ENCODE measurements at regions not wholly inside any gene's neighbourhood (a gene's known extent, or its start where the extent isn't known, plus 50 kb on each side); places are given as distances from the start of the nearest gene placed in this dataset.

GRCh38 chr4:53928825-53929224 is 135.6 kb downstream of the CHIC2 start:
- TF ChIP-seq, protein P1, sequence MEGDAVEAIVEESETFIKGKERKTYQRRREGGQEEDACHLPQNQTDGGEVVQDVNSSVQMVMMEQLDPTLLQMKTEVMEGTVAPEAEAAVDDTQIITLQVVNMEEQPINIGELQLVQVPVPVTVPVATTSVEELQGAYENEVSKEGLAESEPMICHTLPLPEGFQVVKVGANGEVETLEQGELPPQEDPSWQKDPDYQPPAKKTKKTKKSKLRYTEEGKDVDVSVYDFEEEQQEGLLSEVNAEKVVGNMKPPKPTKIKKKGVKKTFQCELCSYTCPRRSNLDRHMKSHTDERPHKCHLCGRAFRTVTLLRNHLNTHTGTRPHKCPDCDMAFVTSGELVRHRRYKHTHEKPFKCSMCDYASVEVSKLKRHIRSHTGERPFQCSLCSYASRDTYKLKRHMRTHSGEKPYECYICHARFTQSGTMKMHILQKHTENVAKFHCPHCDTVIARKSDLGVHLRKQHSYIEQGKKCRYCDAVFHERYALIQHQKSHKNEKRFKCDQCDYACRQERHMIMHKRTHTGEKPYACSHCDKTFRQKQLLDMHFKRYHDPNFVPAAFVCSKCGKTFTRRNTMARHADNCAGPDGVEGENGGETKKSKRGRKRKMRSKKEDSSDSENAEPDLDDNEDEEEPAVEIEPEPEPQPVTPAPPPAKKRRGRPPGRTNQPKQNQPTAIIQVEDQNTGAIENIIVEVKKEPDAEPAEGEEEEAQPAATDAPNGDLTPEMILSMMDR (IDR thresholded peaks at IDR 0.05; ENCODE audit: extremely low read depth, missing control alignments) = no peak
- DNase-seq (ENCODE audit: low spot score) = no peak

DNA sequence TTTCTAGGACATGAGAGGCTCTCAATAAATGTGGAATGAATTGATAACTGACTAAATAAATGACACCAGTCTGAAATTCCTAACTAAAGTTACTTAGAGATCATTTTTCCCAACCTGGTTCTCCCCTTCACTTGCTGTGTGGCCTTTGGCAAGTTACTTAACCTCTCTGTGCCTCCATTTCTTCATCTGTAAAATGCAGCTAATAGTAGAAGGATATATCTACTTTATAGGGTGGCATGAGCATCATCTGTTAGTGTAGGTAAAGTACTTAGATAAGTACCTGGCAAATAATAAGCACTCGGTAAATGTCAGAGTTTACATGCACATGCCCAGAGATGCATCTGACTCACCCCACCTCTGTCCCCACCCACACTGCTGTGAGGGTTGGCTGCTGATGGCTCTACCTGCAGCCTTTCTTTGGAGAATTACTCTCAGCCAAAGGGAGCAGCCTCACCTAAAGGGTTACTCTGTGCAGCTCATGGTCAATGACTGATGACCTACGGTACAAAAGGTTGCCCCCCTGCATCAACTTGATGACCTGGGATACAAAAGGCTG is 139.3 kb downstream of the CHIC2 start:
- TF ChIP-seq, protein P1 (IDR thresholded peaks at IDR 0.05; ENCODE audit: extremely low read depth, missing control alignments) = no peak
- DNase-seq (ENCODE audit: low spot score) = no peak

DNA sequence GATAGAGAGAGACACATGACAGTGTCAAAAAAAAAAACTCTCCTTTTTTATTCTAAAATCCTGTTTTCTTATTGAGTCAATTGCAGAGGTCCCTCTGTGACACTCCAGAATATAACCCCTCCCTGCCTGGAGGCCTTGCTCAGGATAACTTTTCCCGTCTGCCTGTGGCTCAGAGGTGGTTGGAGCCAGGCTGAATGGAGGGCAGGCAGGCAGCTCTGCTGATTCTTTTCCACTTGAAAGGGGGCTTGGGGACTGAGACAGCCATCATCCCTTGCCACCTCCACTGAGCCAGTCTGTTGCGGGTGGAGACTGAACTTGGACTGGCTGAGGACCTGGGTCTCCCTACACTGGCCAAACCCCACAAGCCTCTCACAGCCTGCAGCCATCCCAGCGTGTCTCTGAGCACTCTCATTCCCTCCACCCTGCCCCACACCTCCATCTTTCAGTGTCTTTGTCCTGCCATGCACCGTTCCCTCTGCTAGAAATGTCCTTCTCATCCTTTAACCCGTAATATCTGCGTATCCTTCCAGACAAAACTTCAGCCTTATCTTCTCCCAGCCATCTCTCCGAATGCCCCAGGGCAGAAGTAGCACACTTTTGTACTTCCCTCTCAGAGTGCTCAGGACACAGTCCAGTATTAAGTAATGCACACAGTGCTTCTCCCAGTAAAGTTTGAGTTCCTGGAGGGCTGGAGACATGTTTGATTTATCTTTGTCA is 139.9 kb downstream of the CHIC2 start:
- DNase-seq (ENCODE audit: low spot score) = no peak
- TF ChIP-seq, protein P1 (IDR thresholded peaks at IDR 0.05; ENCODE audit: extremely low read depth, missing control alignments) = no peak

GRCh38 chr4:53923921-53924320 is 140.5 kb downstream of the CHIC2 start:
- TF ChIP-seq, protein P1 (IDR thresholded peaks at IDR 0.05; ENCODE audit: extremely low read depth, missing control alignments) = no peak
- DNase-seq (ENCODE audit: low spot score) = no peak

- TF ChIP-seq, protein P1 (IDR thresholded peaks at IDR 0.05; ENCODE audit: extremely low read depth, missing control alignments) = no peak
- no peak for DNase-seq (ENCODE audit: low spot score)
Measured at GRCh38 chr4:53921856-53922255, 142.5 kb downstream of the CHIC2 start.

DNA sequence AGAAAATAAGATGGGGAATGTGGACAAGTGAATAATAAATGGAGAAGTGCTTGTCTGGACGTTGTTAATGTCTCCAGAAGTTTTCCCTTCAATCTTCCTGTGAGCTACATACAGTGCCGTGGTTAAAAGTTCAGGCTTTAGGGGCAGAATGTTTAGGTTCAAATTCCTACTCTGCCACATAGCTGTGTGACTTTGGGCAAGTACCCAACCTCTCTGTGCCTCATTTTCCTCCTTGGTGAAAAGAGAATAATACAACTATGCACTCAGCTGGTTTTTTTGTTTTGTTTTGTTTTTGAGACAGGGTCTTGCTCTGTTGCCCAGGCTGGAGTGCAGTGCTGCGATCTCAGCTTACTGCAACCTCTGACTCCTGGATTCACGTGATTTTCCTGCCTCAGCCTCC is 143.5 kb downstream of the CHIC2 start:
- no peak for DNase-seq (ENCODE audit: low spot score)
- TF ChIP-seq, protein P1 (IDR thresholded peaks at IDR 0.05; ENCODE audit: extremely low read depth, missing control alignments) = no peak

DNA sequence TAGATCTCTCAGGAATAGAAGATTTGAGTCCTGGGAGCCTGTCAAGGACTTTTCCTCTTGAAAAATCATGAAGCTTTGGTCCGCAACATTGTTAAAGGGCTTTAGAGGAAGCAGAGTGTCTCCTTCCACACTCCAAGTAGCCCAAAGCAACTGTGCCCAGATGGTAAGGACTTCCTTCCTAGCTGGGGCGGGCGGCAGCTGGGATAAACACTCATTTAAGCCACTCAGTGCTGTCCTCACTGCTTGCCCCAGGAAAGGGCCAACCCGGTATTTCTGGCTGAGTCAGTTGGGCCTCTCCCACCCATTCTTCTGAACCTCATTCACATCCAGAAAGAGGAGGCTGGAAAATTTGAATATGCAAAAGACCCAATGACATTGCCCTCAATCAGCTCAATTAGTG is 144.3 kb downstream of the CHIC2 start:
- TF ChIP-seq, protein P1 (IDR thresholded peaks at IDR 0.05; ENCODE audit: extremely low read depth, missing control alignments) = no peak
- no peak for DNase-seq (ENCODE audit: low spot score)

Data from GM20000 (cell line).